Stimulated activated CD8-positive, alpha-beta memory T cell treated with anti-CD3 and anti-CD28 coated beads, Interleukin-7, amount 100 ng/mL, for 1 hour (primary cell): ENCODE measurements at regions not wholly inside any gene's neighbourhood (a gene's known extent, or its start where the extent isn't known, plus 50 kb on each side); places are given as distances from the start of the nearest gene placed in this dataset.

Experiments
- DNase-seq, 2 donors: peaks; one replicate each; pipeline ENCODE4 v3.0.0-alpha.2; 2020; ENCODE audit warnings: low read depth in 2 of 2

GRCh38 chr9:120117081-120117480, 462.9 kb downstream of the CDK5RAP2 start:
- no peak for DNase-seq

- DNase-seq: no peak
Observed at GRCh38 chr9:120110520-120110919, 469.4 kb downstream of the CDK5RAP2 start.

GRCh38 chr9:120109242-120109641, 470.7 kb downstream of the CDK5RAP2 start:
- no peak for DNase-seq

- DNase-seq: no peak
Observed at GRCh38 chr9:120107138-120107537, 472.8 kb downstream of the CDK5RAP2 start.

- DNase-seq: no peak
Observed at GRCh38 chr9:120104771-120105170, 475.2 kb downstream of the CDK5RAP2 start.

- no peak for DNase-seq
Observed at GRCh38 chr9:120100595-120100994, 479.4 kb downstream of the CDK5RAP2 start.

- DNase-seq: no peak
Observed at GRCh38 chr9:120099065-120099464, 480.9 kb downstream of the CDK5RAP2 start.

- DNase-seq: no peak
Observed at GRCh38 chr9:120098584-120098983, 481.4 kb downstream of the CDK5RAP2 start.

GRCh38 chr9:120091206-120091605, 488.8 kb downstream of the CDK5RAP2 start:
- no peak for DNase-seq

- DNase-seq: no peak
Observed at GRCh38 chr9:120080849-120081248, 499.1 kb downstream of the CDK5RAP2 start.

- DNase-seq: no peak
Observed at GRCh38 chr9:120078112-120078511, 501.9 kb downstream of the CDK5RAP2 start.

GRCh38 chr9:120071760-120072159, 508.2 kb downstream of the CDK5RAP2 start:
- no peak for DNase-seq

- DNase-seq: no peak
Observed at GRCh38 chr9:120066315-120066714, 513.7 kb downstream of the CDK5RAP2 start.

GRCh38 chr9:120065151-120065550, 514.8 kb downstream of the CDK5RAP2 start:
- DNase-seq: no peak

- DNase-seq: no peak
Observed at GRCh38 chr9:120045011-120045410, 535.0 kb downstream of the CDK5RAP2 start.

- no peak for DNase-seq
Observed at GRCh38 chr9:120043448-120043847, 536.5 kb downstream of the CDK5RAP2 start.

GRCh38 chr9:120040896-120041295, 539.1 kb downstream of the CDK5RAP2 start:
- no peak for DNase-seq

- DNase-seq: no peak
Observed at GRCh38 chr9:120038342-120038741, 541.6 kb downstream of the CDK5RAP2 start.

GRCh38 chr9:120032639-120033038, 547.3 kb downstream of the CDK5RAP2 start:
- no peak for DNase-seq

GRCh38 chr9:120030847-120031246, 549.1 kb downstream of the CDK5RAP2 start:
- DNase-seq: no peak

- no peak for DNase-seq
Observed at GRCh38 chr9:120018550-120018949, 561.4 kb downstream of the CDK5RAP2 start.

- DNase-seq: no peak
Observed at GRCh38 chr9:120018037-120018436, 561.9 kb downstream of the CDK5RAP2 start.

GRCh38 chr9:120016231-120016630, 563.7 kb downstream of the CDK5RAP2 start:
- no peak for DNase-seq

- no peak for DNase-seq
Observed at GRCh38 chr9:120014796-120015195, 565.2 kb downstream of the CDK5RAP2 start.

GRCh38 chr9:120009856-120010255, 570.1 kb downstream of the CDK5RAP2 start:
- DNase-seq: no peak
